B cell (primary cell): ENCODE measurements at regions not wholly inside any gene's neighbourhood (a gene's known extent, or its start where the extent isn't known, plus 50 kb on each side); places are given as distances from the start of the nearest gene placed in this dataset.

Source experiments
- ATAC-seq: fragments of 200-7000 bp; cut with Tn5 transposase; one replicate; pipeline ENCODE4 v1.10.0; 2021; ENCODE audit warnings: low read depth, mild to moderate bottlenecking, moderate number of reproducible peaks, moderate library complexity
- CTCF ChIA-PET: fragments of 350-600 bp; sonication (Branson Sonifier 250); formaldehyde crosslinking; loops from one replicate; lab custom pipeline; 2021; ENCODE audit warnings: antibody characterized with exemption, inconsistent platforms; lab: Charles Lee
- POLR2A ChIA-PET: fragments of 350-600 bp; sonication (Branson Sonifier 250); formaldehyde crosslinking; loops from one replicate; lab custom pipeline; 2021; ENCODE audit warnings: antibody characterized with exemption; lab: Charles Lee
- DNase-seq: peaks from one replicate; pipeline ENCODE4 v3.0.0; 2013
- H2AFZ ChIP-seq: 2 replicates; pipeline ENCODE4 v1.6.1; 2012; ENCODE audit warnings: mild to moderate bottlenecking, low read depth, low read length; ENCODE audit not compliant: insufficient read depth, poor library complexity, severe bottlenecking
- H3K27ac ChIP-seq, 2 donors: 1 replicate in 1 of 2; 2 replicates in 1 of 2; pipeline ENCODE4 v1.5.1; 2012 to 2013; ENCODE audit warnings: low read length in 2 of 2, mild to moderate bottlenecking in 2 of 2, moderate library complexity in 1 of 2
- H3K27me3 ChIP-seq, 4 experiments: fragments of 200-600 bp in 1 of 4; sonication (generic) in 1 of 4; replicated peaks in 1 of 4; 1 replicate in 2 of 4; 2 replicates in 2 of 4; pipeline versions ENCODE4 v1.6.1 to v1.7.0; 2013 to 2016; ENCODE audit warnings: low read length in 3 of 4, mild to moderate bottlenecking in 2 of 4, mixed read lengths in 1 of 4, moderate library complexity in 1 of 4; ENCODE audit not compliant: insufficient read depth in 4 of 4, control insufficient read depth in 3 of 4; ENCODE audit errors: control extremely low read depth in 1 of 4
- H3K36me3 ChIP-seq, 2 experiments: replicated peaks in 1 of 2; 1 replicate in 1 of 2; 2 replicates in 1 of 2; pipeline versions ENCODE4 v1.6.1 to v1.7.1; 2013; ENCODE audit warnings: low read length in 1 of 2; ENCODE audit not compliant: insufficient read depth in 2 of 2, control insufficient read depth in 1 of 2; ENCODE audit errors: control extremely low read depth in 1 of 2, extremely low read depth in 1 of 2
- H3K4me1 ChIP-seq, 2 donors: fragments of 200-600 bp in 1 of 2; sonication (generic) in 1 of 2; 1 replicate in 1 of 2; 2 replicates in 1 of 2; pipeline versions ENCODE4 v1.5.1 to v1.6.1; 2013 to 2017; ENCODE audit warnings: low read length in 2 of 2; ENCODE audit not compliant: control insufficient read depth in 2 of 2, insufficient read depth in 2 of 2
- H3K4me2 ChIP-seq: replicated peaks from 2 replicates; pipeline ENCODE3; 2012; ENCODE audit warnings: mild to moderate bottlenecking, low read depth, low read length; ENCODE audit not compliant: poor library complexity, severe bottlenecking
- H3K4me3 ChIP-seq, 5 experiments: fragments of 200-600 bp in 1 of 5; sonication (generic) in 1 of 5; 1 replicate in 3 of 5; 2 replicates in 2 of 5; pipeline versions ENCODE4 v1.5.1 to v1.7.0; 2011 to 2016; ENCODE audit warnings: low read length in 4 of 5, mild to moderate bottlenecking in 4 of 5, low read depth in 2 of 5, control low read depth in 1 of 5, moderate library complexity in 1 of 5; ENCODE audit not compliant: insufficient read depth in 1 of 5; ENCODE audit errors: control extremely low read depth in 1 of 5, extremely low read depth in 1 of 5
- H3K79me2 ChIP-seq: fragments of 200-600 bp; sonication (generic); one replicate; pipeline ENCODE4 v1.6.0; 2016; ENCODE audit warnings: low read length; ENCODE audit not compliant: control insufficient read depth, insufficient read depth
- H3K9ac ChIP-seq: fragments of 200-600 bp; sonication (generic); 2 replicates; pipeline ENCODE4 v1.6.1; 2017; ENCODE audit warnings: mild to moderate bottlenecking, low read length, moderate library complexity
- H3K9me3 ChIP-seq, 3 donors: one replicate each; pipeline versions ENCODE4 v1.6.1 to v1.7.1; 2013; ENCODE audit warnings: low read length in 2 of 3; ENCODE audit not compliant: control insufficient read depth in 2 of 3, insufficient read depth in 1 of 3; ENCODE audit errors: control extremely low read depth in 1 of 3
- H4K20me1 ChIP-seq: 2 replicates; pipeline ENCODE4 v1.6.0; 2012; ENCODE audit warnings: mild to moderate bottlenecking, low read length; ENCODE audit not compliant: insufficient read depth, control insufficient read depth, poor library complexity, severe bottlenecking
- H3K27ac Mint-ChIP-seq: one replicate; pipeline ENCODE4 v1.8.0; 2021; ENCODE audit warnings: mixed read lengths
- H3K27me3 Mint-ChIP-seq: one replicate; pipeline ENCODE4 v1.8.0; 2021; ENCODE audit warnings: mixed read lengths
- H3K4me1 Mint-ChIP-seq: one replicate; pipeline ENCODE4 v1.8.0; 2021; ENCODE audit warnings: mixed read lengths
- H3K4me3 Mint-ChIP-seq: one replicate; pipeline ENCODE4 v1.8.0; 2021; ENCODE audit warnings: mixed read lengths
- H3K9me3 Mint-ChIP-seq: one replicate; pipeline ENCODE4 v1.8.0; 2022; ENCODE audit warnings: mixed read lengths; ENCODE audit not compliant: insufficient read depth
- EZH2 ChIP-seq: IDR thresholded peaks from 2 replicates; pipeline ENCODE4 v1.6.1; 2012; ENCODE audit warnings: borderline replicate concordance, low read depth, mild to moderate bottlenecking, moderate library complexity, low read length; ENCODE audit not compliant: insufficient read depth, poor library complexity, severe bottlenecking
- WGBS: methylation state at CpG from one replicate; pipeline ENCODE4 v1.1.5; 2013; ENCODE audit warnings: missing lambda C conversion rate; ENCODE audit not compliant: insufficient coverage; 5-methylcytosine and 5-hydroxymethylcytosine counted together
- intact Hi-C: fragments of 100-400 bp; cut with micrococcal nuclease; formaldehyde crosslinking; loops from one replicate; pipeline ENCODE4 v1.10.0; 2022
- TF ChIP-seq, protein P1 (sequence below): fragments of 200-600 bp; IDR thresholded peaks from one replicate; pipeline ENCODE4 v1.8.0; 2022; ENCODE audit warnings: antibody characterized with exemption, mild to moderate bottlenecking

- H3K27me3 ChIP-seq = peaks cover 0 to 21% (median 1%) of the 10 kb centered on the region in 4 experiments
- no peaks in the 10 kb centered on the region for H3K4me1 ChIP-seq
- H3K79me2 ChIP-seq = no peaks in the 10 kb centered on the region
- intact Hi-C loops = no loop called here
- 78% methylated on average over 14 of the region's 16 CpGs for WGBS
- peaks cover 60% of the 10 kb centered on the region for H3K27me3 Mint-ChIP-seq
- CTCF ChIA-PET = no interaction called here
- no peaks in the 10 kb centered on the region for H3K36me3 ChIP-seq
- H3K9me3 ChIP-seq = peaks cover 0 to 15% (median 0%) of the 10 kb centered on the region in 3 donors
- H3K4me3 ChIP-seq = no peak overlapping the region
- no peak overlapping the region for H3K27ac ChIP-seq
- no peaks in the 10 kb centered on the region for H4K20me1 ChIP-seq
- TF ChIP-seq, protein P1, sequence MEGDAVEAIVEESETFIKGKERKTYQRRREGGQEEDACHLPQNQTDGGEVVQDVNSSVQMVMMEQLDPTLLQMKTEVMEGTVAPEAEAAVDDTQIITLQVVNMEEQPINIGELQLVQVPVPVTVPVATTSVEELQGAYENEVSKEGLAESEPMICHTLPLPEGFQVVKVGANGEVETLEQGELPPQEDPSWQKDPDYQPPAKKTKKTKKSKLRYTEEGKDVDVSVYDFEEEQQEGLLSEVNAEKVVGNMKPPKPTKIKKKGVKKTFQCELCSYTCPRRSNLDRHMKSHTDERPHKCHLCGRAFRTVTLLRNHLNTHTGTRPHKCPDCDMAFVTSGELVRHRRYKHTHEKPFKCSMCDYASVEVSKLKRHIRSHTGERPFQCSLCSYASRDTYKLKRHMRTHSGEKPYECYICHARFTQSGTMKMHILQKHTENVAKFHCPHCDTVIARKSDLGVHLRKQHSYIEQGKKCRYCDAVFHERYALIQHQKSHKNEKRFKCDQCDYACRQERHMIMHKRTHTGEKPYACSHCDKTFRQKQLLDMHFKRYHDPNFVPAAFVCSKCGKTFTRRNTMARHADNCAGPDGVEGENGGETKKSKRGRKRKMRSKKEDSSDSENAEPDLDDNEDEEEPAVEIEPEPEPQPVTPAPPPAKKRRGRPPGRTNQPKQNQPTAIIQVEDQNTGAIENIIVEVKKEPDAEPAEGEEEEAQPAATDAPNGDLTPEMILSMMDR = no peak
- no peak for TF ChIP-seq EZH2
- ATAC-seq (no peak), DNase-seq (no peak)
- no peak overlapping the region for H3K4me2 ChIP-seq
- no peak overlapping the region for H2AFZ ChIP-seq
- H3K27ac Mint-ChIP-seq = no peak overlapping the region
- no peaks in the 10 kb centered on the region for H3K4me1 Mint-ChIP-seq
- H3K9me3 Mint-ChIP-seq = no peaks in the 10 kb centered on the region
- H3K4me3 Mint-ChIP-seq = no peak overlapping the region
- H3K9ac ChIP-seq = no peak overlapping the region
- POLR2A ChIA-PET = no interaction called here
Measured at GRCh38 chr5:176735383-176736265, 74.7 kb upstream of the UNC5A start.

DNA sequence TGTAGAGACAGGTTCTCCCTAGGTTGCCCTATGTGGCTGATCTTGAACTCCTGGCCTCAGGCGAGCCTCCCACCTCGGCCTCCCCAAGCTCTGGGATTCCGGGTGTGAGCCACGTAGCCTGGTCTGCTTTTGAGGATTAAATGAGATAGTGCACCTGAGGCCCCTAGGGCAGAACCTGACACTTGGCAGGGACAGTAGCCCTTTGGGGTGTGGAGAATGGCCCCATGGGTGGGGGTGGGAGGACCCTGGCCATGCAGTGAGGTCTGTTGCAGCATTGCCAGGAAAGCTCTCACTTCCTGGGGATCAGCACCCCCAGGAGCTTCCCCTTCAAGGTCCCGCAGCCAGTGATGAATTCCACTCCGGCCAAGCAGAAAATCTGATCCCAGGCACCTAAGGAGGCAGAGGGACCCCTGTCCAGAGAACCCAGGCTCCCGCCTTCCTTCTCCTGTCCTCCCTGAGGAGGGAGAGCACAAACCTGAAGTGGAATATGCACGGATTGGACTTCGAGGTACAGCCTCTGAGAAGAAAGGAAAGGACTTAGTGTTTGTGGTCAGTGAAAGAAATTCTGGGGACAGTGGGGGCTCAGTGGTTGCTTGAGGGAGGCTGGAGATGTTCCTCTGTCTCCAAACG lies 73.9 kb upstream of the UNC5A start:
- H3K27me3 ChIP-seq = peaks cover 0 to 25% (median 1%) of the 10 kb centered on the region in 4 experiments

More for the DNA sequence above, 73.9 kb upstream of the UNC5A start:
- Mint-ChIP-seq H3K27ac (no peak overlapping the region), H3K27me3 (peaks cover 55% of the 10 kb centered on the region), H3K9me3 (no peaks in the 10 kb centered on the region), H3K4me1 (no peaks in the 10 kb centered on the region), H3K4me3 (no peak overlapping the region)
- Histone ChIP-seq H4K20me1 (no peaks in the 10 kb centered on the region), H3K79me2 (no peaks in the 10 kb centered on the region), H3K36me3 (no peaks in the 10 kb centered on the region), H3K9me3 (peaks cover 0 to 8% (median 0%) of the 10 kb centered on the region in 3 donors), H3K27ac (no peak overlapping the region), H3K4me3 (no peak overlapping the region), H3K4me2 (no peak overlapping the region), H3K9ac (no peak overlapping the region), H3K4me1 (no peaks in the 10 kb centered on the region), H2AFZ (no peak overlapping the region)
- ATAC-seq = no peak
- CTCF ChIA-PET = no interaction called here
- 75% methylated on average over 9 of the region's 10 CpGs for WGBS
- intact Hi-C loops = no loop called here
- no peak for DNase-seq
- POLR2A ChIA-PET = no interaction called here
- TF ChIP-seq, protein P1 = no peak
- no peak for TF ChIP-seq EZH2
